Subcutaneous abdominal adipose tissue (tissue), 5 donors: ENCODE measurements at regions not wholly inside any gene's neighbourhood (a gene's known extent, or its start where the extent isn't known, plus 50 kb on each side); places are given as distances from the start of the nearest gene placed in this dataset.

Experiments
- H3K27ac ChIP-seq: one replicate; pipeline ENCODE4 v1.7.0; 2013; ENCODE audit warnings: low read depth, mild to moderate bottlenecking, inconsistent platforms, low read length, moderate library complexity
- H3K27me3 ChIP-seq, 5 donors: one replicate each; pipeline ENCODE4 v1.7.0; 2013; ENCODE audit warnings: low read length in 5 of 5, inconsistent platforms in 1 of 5; ENCODE audit not compliant: control insufficient read depth in 5 of 5, insufficient read depth in 4 of 5
- H3K36me3 ChIP-seq, 5 donors: one replicate each; pipeline ENCODE4 v1.7.0; 2013; ENCODE audit warnings: low read length in 5 of 5; ENCODE audit not compliant: control insufficient read depth in 5 of 5, insufficient read depth in 5 of 5
- H3K4me1 ChIP-seq, 5 donors: one replicate each; pipeline ENCODE4 v1.7.0; 2013; ENCODE audit warnings: low read length in 5 of 5, mild to moderate bottlenecking in 3 of 5, moderate library complexity in 1 of 5; ENCODE audit not compliant: control insufficient read depth in 5 of 5, insufficient read depth in 5 of 5
- H3K4me3 ChIP-seq, 5 donors: one replicate each; pipeline ENCODE4 v1.7.0; 2013; ENCODE audit warnings: low read length in 5 of 5, low read depth in 1 of 5
- H3K9ac ChIP-seq, 5 donors: one replicate each; pipeline ENCODE4 v1.7.0; 2013; ENCODE audit warnings: low read length in 5 of 5, mild to moderate bottlenecking in 4 of 5, moderate library complexity in 3 of 5
- H3K9me3 ChIP-seq, 5 donors: one replicate each; pipeline ENCODE4 v1.7.0; 2013; ENCODE audit warnings: low read length in 5 of 5; ENCODE audit not compliant: control insufficient read depth in 5 of 5
- donor health status: healthy.
- donor health status: healthy.
- donor health status: healthy.
- donor health status: healthy.
- donor health status: healthy.

DNA sequence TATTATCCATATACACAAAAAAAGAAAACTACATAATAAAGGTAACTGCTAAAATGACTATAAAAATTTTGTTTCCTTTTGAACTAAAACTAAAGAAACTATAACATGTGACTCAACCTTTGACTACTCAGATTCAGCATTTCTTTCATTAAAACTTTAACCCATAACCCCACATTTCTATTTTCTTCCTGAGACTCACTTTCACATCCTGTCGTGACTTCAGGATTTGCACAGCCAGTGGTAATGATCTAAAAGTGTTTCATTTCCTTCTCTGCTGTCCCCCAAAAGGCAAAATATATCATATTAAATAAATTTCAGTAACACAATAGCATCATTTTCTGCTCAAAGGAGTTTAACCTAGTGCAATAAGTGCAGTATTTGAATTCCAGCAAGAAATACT lies 1022.4 kb upstream of the DIAPH2 start:
- H3K4me1 ChIP-seq: no peaks in the 10 kb centered on the region
- no peak overlapping the region for H3K9ac ChIP-seq
- H3K27me3 ChIP-seq: peaks cover 0 to 6% (median 5%) of the 10 kb centered on the region in 5 donors
- no peaks in the 10 kb centered on the region for H3K36me3 ChIP-seq
- H3K9me3 ChIP-seq: peaks cover 0 to 4% (median 0%) of the 10 kb centered on the region in 5 donors
- no peak overlapping the region for H3K4me3 ChIP-seq
- no peak overlapping the region for H3K27ac ChIP-seq

DNA sequence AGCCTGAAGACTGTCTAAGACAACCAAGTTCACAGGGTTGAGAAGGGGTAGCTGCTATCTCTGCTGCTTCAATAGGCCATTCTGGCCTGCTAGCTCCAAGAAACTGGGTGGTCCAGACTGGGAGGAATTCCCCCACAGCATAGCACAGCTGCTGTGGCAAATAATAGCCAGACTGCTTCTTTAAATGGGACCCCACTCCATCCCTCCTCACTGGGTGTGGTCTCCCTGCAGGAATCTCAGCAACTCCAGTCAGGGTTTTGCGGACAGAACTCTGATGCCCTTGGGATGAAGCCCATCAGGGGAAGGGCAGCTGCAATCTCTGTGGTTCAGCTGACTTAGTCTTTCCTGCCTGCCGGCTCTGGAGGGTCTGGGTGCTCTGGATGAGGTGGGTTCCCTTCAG lies 1018.6 kb upstream of the DIAPH2 start:
- peaks cover 0 to 6% (median 5%) of the 10 kb centered on the region in 5 donors for H3K27me3 ChIP-seq
- H3K27ac ChIP-seq: no peak overlapping the region
- no peaks in the 10 kb centered on the region for H3K36me3 ChIP-seq
- H3K4me3 ChIP-seq: no peak overlapping the region
- peaks cover 0 to 4% (median 0%) of the 10 kb centered on the region in 5 donors for H3K9me3 ChIP-seq
- no peak overlapping the region for H3K9ac ChIP-seq
- H3K4me1 ChIP-seq: no peaks in the 10 kb centered on the region

DNA sequence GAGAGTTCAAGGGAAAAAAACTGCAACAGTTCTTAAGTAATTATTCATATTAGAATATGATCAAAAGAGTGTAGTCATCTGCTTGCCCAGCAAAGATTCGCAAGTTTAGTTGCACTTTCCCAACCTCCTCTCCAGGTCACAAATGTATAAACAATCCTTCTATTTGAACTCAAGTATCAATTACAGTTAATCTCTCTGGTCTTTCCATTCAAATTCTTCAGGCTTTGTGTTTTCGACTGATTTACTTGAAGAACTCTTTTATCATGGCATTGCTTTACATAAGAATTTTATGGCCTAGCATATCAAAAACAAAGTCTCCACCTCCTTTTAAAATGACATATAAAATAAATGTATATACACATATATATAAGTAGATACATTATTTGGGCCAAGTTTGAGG lies 1009.6 kb upstream of the DIAPH2 start:
- Histone ChIP-seq H3K4me1 (no peaks in the 10 kb centered on the region), H3K4me3 (no peak overlapping the region), H3K9me3 (no peaks in the 10 kb centered on the region), H3K27me3 (peaks cover 0 to 3% (median 0%) of the 10 kb centered on the region in 5 donors), H3K9ac (no peak overlapping the region), H3K36me3 (no peaks in the 10 kb centered on the region), H3K27ac (no peak overlapping the region)

DNA sequence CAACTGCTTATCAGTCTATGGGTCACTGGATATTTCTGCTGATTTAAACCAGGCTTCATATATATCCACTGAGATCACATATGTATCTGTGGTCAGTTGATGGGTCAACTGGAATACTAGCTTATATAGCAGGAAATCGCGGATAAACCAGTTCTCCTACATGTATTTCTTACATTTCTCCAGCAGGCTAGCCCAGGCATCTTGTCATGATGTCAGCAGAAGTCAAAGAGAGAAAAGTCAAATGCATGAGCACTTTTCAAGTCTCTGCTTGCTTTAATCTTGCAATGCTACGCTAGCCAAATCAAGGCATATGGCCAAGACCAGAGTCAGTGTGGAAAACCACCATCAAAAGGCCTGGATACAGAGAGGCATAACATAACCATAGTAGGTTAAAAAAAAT lies 1008.8 kb upstream of the DIAPH2 start:
- Histone ChIP-seq H3K27ac (no peak overlapping the region), H3K4me1 (no peaks in the 10 kb centered on the region), H3K27me3 (peaks cover 0 to 3% (median 0%) of the 10 kb centered on the region in 5 donors), H3K4me3 (no peak overlapping the region), H3K9me3 (no peaks in the 10 kb centered on the region), H3K36me3 (no peaks in the 10 kb centered on the region), H3K9ac (no peak overlapping the region)

DNA sequence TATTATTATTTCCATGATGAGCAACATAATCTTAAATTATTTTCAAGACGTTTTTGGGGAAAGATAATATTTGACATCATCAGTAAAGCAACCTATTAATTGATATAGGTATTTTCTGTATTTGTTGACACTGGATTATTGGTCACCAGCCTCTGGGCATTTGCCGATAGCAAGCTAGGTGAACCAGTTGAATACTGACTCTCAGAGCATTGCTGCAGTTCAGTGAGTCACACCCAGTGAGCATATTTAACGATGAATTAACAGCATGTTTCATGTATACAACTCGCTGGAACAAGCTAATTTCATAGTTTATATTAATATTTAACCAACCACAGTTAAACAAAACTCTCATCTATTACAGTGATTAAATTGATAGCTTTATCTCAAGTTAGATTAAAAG lies 1006.0 kb upstream of the DIAPH2 start:
- peaks cover 0 to 3% (median 0%) of the 10 kb centered on the region in 5 donors for H3K27me3 ChIP-seq
- no peaks in the 10 kb centered on the region for H3K36me3 ChIP-seq
- no peak overlapping the region for H3K27ac ChIP-seq
- no peak overlapping the region for H3K4me3 ChIP-seq
- no peak overlapping the region for H3K9ac ChIP-seq
- H3K9me3 ChIP-seq: no peaks in the 10 kb centered on the region
- no peaks in the 10 kb centered on the region for H3K4me1 ChIP-seq

DNA sequence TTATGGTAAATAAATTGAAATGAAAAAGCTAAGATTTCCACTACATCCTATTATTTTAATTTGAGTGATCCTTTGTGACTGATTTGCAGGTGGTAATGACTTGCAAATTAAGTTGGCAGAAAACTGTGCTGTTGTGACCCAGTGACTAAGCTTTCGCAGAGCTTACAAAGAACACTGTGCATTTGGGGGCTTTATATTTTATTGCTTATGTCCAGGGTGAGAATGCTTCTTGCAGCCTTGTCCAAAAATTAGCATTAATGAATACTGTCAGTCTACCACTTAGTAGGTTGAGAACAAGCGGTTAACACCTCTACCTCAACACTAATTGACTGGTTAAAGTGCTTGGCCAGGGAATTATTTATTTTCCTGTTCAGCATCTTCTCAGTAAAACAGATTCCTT lies 991.3 kb upstream of the DIAPH2 start:
- Histone ChIP-seq H3K4me1 (no peaks in the 10 kb centered on the region), H3K27ac (no peak overlapping the region)

DNA sequence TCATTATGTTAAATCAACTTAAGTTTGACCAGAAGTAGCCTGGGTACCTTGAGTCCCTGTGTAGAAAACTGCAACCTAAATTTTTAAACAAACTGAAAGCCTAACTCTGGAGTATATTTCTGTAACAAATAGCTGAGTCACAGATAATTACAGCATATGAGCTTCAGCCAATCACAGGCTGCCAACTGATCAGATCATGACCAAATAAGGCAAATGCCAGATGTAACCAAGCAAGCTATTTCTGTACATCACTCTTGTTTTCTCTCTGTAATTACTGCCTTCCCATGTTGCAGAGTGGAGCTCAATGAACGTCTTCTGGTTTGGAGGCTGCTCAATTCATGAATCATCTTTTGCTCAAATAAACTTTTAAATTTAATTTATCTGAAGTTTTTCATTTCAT lies 980.9 kb upstream of the DIAPH2 start:
- peaks cover 0 to 3% (median 0%) of the 10 kb centered on the region in 5 donors for H3K4me1 ChIP-seq
- no peak overlapping the region for H3K4me3 ChIP-seq
- H3K9me3 ChIP-seq: peaks cover 0 to 3% (median 0%) of the 10 kb centered on the region in 5 donors
- peaks cover 0 to 2% (median 0%) of the 10 kb centered on the region in 5 donors for H3K27me3 ChIP-seq
- no peak overlapping the region for H3K9ac ChIP-seq
- H3K36me3 ChIP-seq: no peaks in the 10 kb centered on the region
- H3K27ac ChIP-seq: no peak overlapping the region

More for the DNA sequence above, 991.3 kb upstream of the DIAPH2 start:
- H3K27me3 ChIP-seq: no peaks in the 10 kb centered on the region
- no peak overlapping the region for H3K4me3 ChIP-seq
- no peaks in the 10 kb centered on the region for H3K36me3 ChIP-seq
- peaks cover 0 to 2% (median 0%) of the 10 kb centered on the region in 5 donors for H3K9me3 ChIP-seq
- no peak overlapping the region for H3K9ac ChIP-seq

DNA sequence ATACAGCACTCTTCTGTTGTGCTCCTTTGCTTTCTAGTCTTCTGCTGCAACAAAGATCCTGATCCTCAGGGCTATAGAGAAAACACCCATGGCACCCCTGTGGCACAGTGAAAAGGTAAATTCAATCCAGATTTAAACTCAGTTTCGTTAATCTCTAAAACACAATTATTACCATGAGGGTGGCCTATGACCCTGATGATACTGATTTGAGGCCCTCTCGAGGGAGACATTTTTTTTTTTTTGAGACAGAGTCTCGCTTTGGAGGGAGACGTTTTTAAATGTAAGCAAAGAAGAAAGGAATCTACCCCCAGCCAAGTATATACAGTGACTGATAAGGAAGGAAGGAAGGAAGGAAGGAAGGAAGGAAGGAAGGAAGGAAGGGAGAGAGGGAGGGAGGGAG lies 967.8 kb upstream of the DIAPH2 start:
- Histone ChIP-seq H3K4me3 (no peak overlapping the region), H3K9me3 (no peaks in the 10 kb centered on the region), H3K9ac (no peak overlapping the region), H3K27me3 (peaks cover 0 to 10% (median 3%) of the 10 kb centered on the region in 5 donors), H3K4me1 (no peaks in the 10 kb centered on the region), H3K27ac (no peak overlapping the region), H3K36me3 (no peaks in the 10 kb centered on the region)

DNA sequence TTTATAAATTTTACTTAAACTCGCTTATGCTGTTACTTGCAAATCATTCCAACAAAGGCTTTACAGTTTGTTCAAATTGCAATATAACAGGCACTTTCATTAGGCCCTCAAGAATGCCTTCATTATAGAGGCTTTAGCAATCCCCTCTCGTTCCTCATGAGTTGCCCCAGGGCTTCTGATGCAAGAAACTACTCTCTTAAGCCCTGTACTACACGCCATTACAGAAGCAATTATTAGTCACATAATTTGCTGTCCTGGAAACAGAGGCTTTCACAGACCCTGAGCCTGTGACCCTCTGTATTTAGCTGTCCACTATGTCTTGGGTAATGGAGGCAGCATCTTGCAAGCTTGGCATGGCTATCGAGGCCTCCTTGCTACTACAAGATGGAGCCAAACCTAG lies 965.9 kb upstream of the DIAPH2 start:
- H3K9ac ChIP-seq: no peak overlapping the region
- H3K9me3 ChIP-seq: no peaks in the 10 kb centered on the region

DNA sequence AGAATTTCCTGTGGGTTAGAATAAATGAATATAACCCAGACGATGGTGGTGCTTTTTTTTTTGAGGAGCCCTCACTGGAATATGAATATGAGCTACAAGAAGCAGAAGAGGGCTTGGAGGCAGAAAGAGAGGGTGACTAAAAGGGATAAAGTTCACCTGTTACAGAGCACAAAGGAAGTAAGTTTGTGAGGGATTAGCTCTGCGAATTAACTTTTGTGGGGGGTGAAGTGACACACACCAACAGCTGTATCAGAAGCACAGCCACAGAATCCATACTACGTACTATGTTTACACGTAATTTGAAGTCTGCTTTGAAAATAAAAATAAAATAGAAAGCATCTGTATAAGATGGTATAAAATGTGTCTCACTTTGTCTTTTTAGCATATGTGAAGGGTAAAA lies 963.6 kb upstream of the DIAPH2 start:
- Histone ChIP-seq H3K27ac (no peak overlapping the region), H3K4me1 (no peaks in the 10 kb centered on the region), H3K36me3 (no peaks in the 10 kb centered on the region), H3K9me3 (no peaks in the 10 kb centered on the region), H3K27me3 (peaks cover 0 to 6% (median 3%) of the 10 kb centered on the region in 5 donors), H3K9ac (no peak overlapping the region), H3K4me3 (no peak overlapping the region)

More for the DNA sequence above, 965.9 kb upstream of the DIAPH2 start:
- no peak overlapping the region for H3K4me3 ChIP-seq
- no peak overlapping the region for H3K27ac ChIP-seq
- H3K36me3 ChIP-seq: no peaks in the 10 kb centered on the region
- peaks cover 0 to 10% (median 3%) of the 10 kb centered on the region in 5 donors for H3K27me3 ChIP-seq
- no peaks in the 10 kb centered on the region for H3K4me1 ChIP-seq

DNA sequence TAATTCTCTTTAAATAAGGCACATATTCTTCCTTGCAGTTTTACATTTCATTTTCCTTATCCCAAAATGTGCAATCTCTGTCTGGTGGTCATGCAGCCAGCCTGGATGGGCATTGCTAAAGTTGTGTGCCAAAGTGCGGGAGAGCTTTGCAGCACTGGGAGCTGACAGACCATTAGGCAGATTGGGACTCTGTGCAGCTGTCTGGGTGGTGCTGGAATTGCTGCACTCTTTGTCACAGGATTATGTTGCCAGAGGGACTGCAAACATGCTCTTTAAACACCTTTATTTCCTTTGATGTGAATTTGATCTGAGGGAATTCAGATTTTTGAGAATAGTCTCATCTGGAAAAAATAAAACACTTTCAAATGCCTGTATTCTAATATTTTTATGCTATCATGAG lies 956.2 kb upstream of the DIAPH2 start:
- no peaks in the 10 kb centered on the region for H3K36me3 ChIP-seq
- H3K4me3 ChIP-seq: no peak overlapping the region
- H3K9me3 ChIP-seq: no peaks in the 10 kb centered on the region
- H3K27ac ChIP-seq: no peak overlapping the region
- H3K27me3 ChIP-seq: peaks cover 0 to 14% (median 0%) of the 10 kb centered on the region in 5 donors
- H3K4me1 ChIP-seq: no peaks in the 10 kb centered on the region
- H3K9ac ChIP-seq: no peak overlapping the region
